Hypothalamus (tissue), 51 donors: ENCODE measurements at regions not wholly inside any gene's neighbourhood (a gene's known extent, or its start where the extent isn't known, plus 50 kb on each side); places are given as distances from the start of the nearest gene placed in this dataset.
A peak's percentile ranks its signal among the peaks of the same experiment; 100 is the strongest.
"Not testable (repeated sequence)": the region's sequence is repeated elsewhere in the genome, so short reads cannot be mapped to it uniquely, and the experiment has no call there.

Source experiments
- DNase-seq, 51 donors: peaks; one replicate each; lab custom pipeline; 2025; lab: John Stamatoyannopoulos, UW

- no peak for DNase-seq
These were observed 105.8 kb upstream of the TRIM2 start for GRCh38 chr4:153098427-153098826.

GRCh38 chr4:153099391-153100140 lies 104.7 kb upstream of the TRIM2 start:
- DNase-seq = no peak

- DNase-seq = not testable (repeated sequence)
These were observed 97.5 kb upstream of the TRIM2 start for GRCh38 chr4:153106736-153107135.

GRCh38 chr4:153107246-153107645 lies 97.0 kb upstream of the TRIM2 start:
- DNase-seq = no peak

- DNase-seq = no peak
These were observed 94.9 kb upstream of the TRIM2 start for GRCh38 chr4:153109296-153109849.

GRCh38 chr4:153110739-153111138 lies 93.5 kb upstream of the TRIM2 start:
- no peak for DNase-seq

- no peak for DNase-seq
These were observed 92.7 kb upstream of the TRIM2 start for GRCh38 chr4:153111426-153112040.

- DNase-seq = no peak
These were observed 92.2 kb upstream of the TRIM2 start for GRCh38 chr4:153112041-153112441.

- DNase-seq = no peak
These were observed 91.0 kb upstream of the TRIM2 start for GRCh38 chr4:153113061-153113837.

- no peak for DNase-seq
These were observed 90.5 kb upstream of the TRIM2 start for GRCh38 chr4:153113838-153114105.

GRCh38 chr4:153114771-153115321 lies 89.4 kb upstream of the TRIM2 start:
- DNase-seq = peak in 1 of 51 donors; percentile 15

GRCh38 chr4:153115322-153116290 lies 88.6 kb upstream of the TRIM2 start:
- DNase-seq = no peak

- DNase-seq = no peak
These were observed 88.0 kb upstream of the TRIM2 start for GRCh38 chr4:153116291-153116680.

- DNase-seq = no peak
These were observed 87.4 kb upstream of the TRIM2 start for GRCh38 chr4:153116801-153117200.

GRCh38 chr4:153117554-153117953 lies 86.7 kb upstream of the TRIM2 start:
- DNase-seq = no peak

GRCh38 chr4:153119626-153120025 lies 84.6 kb upstream of the TRIM2 start:
- DNase-seq = no peak

GRCh38 chr4:153120235-153120634 lies 84.0 kb upstream of the TRIM2 start:
- no peak for DNase-seq

GRCh38 chr4:153122855-153123254 lies 81.4 kb upstream of the TRIM2 start:
- DNase-seq = no peak

- no peak for DNase-seq
These were observed 78.1 kb upstream of the TRIM2 start for GRCh38 chr4:153126137-153126536.
